GM21717 (cell line): ENCODE measurements at regions not wholly inside any gene's neighbourhood (a gene's known extent, or its start where the extent isn't known, plus 50 kb on each side); places are given as distances from the start of the nearest gene placed in this dataset.
"Not testable (repeated sequence)": the region's sequence is repeated elsewhere in the genome, so short reads cannot be mapped to it uniquely, and the experiment has no call there.

Experiments
- ATAC-seq: cut with Tn5 transposase; IDR thresholded peaks from one replicate; pipeline ENCODE4 v1.9.1; 2021; ENCODE audit warnings: mild to moderate bottlenecking, moderate library complexity; ENCODE audit not compliant: unreplicated experiment

- no peak for ATAC-seq
Measured at GRCh38 chr4:60814549-60814948, 385.6 kb upstream of the ADGRL3 start.

DNA sequence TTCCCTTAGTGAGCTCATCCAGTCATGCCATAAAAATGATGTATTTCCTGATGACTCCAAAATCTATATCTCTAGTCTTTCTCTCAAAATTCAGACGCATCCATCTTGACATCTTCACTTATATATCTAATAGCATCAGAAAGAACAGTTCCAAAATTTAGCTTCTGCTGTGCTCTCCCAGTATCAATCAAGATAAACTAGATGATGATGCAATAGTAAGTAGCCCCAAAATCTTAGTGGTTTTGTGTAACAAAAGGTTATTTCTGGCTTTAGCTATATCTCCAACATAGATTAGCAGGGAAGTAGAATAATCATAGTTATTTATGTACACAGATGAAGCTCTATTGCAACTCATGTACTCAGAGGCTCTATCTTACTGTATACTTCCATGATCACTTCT is 382.5 kb upstream of the ADGRL3 start:
- no peak for ATAC-seq

DNA sequence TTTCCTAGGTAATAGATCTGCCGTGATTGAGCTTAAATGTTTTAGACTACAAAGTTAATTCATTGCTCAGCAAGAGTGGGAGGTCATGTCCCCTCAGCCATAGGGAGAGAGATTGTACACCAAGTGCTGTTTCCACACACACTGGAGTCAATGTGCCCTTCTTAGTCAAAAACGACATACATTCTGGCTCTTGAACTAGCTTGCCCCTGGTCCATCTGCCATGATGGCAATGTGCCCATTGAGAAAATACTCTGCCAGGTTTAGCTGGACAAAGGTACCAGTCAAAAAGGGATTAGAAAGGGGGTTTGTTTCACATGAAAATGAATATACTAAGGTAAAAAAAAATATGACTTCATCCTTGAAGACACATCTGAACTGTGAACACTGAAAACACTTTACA is 377.1 kb upstream of the ADGRL3 start:
- no peak for ATAC-seq

GRCh38 chr4:60840020-60840419 is 360.1 kb upstream of the ADGRL3 start:
- no peak for ATAC-seq

GRCh38 chr4:60846678-60847077 is 353.4 kb upstream of the ADGRL3 start:
- no peak for ATAC-seq

- no peak for ATAC-seq
Measured at GRCh38 chr4:60847614-60848013, 352.5 kb upstream of the ADGRL3 start.

DNA sequence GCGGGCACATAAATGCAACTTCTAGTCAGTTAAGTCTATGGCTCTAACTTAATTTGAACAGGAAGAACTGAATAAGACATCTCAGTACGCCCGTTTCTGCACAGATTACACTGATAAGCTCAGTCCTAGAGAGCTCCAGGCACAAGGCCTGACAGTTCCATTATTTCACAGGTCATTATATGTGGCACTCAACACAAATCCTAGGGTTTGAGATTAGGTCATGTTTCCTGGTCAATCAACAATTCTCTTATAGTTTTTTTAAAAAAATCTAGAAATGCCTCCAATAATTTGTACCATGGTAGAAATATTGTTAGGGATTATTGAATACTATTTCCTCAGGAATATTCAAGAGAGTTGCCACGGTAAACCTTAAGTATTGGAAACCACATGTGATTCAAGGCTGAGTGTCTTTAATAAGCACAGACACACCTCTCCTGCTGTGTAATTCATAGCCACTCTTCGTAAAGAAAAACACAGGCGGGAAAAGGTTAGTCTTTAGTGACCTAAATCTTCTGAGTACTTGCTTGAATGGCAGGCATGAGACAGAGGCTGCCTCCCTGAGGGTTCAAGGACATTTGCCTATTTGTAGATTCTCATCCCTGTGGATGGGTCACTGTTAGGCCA is 342.9 kb upstream of the ADGRL3 start:
- ATAC-seq, result no peak

GRCh38 chr4:60863442-60863841 is 336.7 kb upstream of the ADGRL3 start:
- no peak for ATAC-seq

DNA sequence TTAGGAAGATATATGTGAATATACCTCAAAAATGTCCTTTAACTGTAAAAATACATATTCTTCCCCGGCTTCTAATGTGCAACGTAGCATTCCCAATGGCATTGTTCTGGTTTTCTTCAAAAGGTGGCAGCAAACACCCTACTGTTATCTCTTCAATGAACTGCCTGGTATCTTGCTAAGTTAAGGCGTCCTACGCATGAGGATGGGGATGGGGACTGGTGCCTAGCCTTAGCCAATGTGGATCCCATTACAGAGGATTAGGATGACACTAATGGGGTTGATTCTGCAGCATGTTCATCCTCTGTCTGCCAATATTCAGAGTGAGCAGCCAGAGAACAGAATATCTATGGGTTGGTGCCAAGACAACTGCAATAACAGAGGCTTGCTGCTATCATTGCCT is 334.9 kb upstream of the ADGRL3 start:
- no peak for ATAC-seq

- ATAC-seq, result no peak
Measured at GRCh38 chr4:60868232-60868960, 331.7 kb upstream of the ADGRL3 start.

DNA sequence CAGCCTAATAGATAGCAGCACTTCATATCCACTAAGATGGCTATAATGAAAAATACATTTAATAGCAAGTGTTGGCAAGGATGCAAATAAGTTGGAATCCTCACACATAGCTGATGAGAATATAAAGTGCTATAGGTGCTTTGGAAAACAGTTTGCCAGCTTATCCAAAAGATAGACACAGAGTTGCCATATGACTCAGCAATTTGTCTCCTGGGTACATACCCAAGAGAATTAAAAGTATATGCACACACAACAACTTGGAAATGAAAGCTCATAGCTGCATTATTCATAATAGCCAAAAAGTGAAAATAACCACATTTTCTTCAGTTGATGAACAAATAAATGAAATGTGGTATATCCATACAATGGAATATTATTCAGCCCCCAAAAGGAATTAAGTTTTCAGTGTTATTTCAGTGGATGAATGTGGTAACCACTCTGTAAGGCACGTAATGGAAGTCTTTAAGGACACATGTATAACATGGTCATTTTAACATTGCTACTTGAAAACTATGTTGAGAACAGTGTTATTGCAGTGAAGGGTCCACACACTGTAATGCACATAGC is 320.9 kb upstream of the ADGRL3 start:
- no peak for ATAC-seq

GRCh38 chr4:60884587-60884986 is 315.5 kb upstream of the ADGRL3 start:
- ATAC-seq, result no peak

GRCh38 chr4:60885011-60885410 is 315.1 kb upstream of the ADGRL3 start:
- ATAC-seq, result no peak

DNA sequence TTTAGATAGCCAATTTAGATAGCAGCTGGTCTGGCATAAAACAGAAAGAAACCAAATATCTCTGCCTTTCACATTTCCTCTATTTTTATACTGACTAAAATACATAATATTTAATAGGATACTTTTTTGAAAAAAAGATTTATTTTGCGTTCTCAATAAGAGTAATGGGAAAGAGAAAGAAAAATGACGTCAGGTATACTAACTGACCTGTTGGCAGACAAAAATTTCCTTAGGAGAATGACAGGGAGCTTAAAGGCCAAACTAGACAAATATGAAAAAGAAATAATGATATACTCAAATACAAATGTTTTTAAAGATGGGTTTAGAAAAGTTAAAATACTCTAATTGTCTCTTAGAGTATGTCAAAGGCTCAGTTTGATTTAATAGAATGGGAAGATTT is 309.4 kb upstream of the ADGRL3 start:
- ATAC-seq, result no peak

- no peak for ATAC-seq
Measured at GRCh38 chr4:60891947-60892346, 308.2 kb upstream of the ADGRL3 start.

DNA sequence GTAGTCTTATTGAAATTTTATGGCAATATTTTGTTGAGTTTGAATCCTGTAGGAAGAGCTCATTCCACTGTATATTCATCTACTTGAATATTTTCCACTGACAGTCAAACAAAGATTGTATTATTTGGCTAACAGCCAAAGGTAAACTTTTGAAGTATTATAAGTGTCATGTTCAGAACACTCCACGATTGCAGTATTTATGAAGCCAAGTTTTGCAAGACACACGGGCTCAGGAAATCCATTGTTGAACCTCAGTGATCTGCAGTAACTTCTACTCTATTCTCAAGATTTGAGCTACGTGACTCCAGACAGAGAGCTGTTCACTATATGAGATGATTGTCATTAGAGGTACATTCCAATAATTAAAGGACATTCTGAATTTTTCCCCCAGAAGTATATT is 302.7 kb upstream of the ADGRL3 start:
- ATAC-seq, result no peak

- no peak for ATAC-seq
Measured at GRCh38 chr4:60905162-60905561, 295.0 kb upstream of the ADGRL3 start.

GRCh38 chr4:60911127-60911526 is 289.0 kb upstream of the ADGRL3 start:
- ATAC-seq, result no peak

DNA sequence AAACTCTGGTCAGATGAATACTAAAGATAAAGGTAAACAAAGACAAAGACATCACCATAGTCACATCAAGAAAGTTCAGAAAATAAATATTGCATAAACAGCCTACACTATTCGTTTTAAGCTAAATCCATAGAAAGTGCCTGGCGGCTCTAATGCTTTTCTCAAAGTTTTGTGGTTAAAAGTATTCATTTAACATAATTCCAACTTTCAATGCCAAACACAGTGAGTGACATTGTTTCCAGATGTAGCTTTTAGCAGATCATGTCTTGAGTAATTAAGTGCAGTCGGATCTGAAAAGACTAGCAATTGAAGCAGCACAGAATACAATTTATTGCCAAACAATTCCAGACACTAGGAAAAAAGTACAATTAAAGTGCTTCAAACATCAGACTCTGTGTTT is 287.1 kb upstream of the ADGRL3 start:
- ATAC-seq, result no peak

DNA sequence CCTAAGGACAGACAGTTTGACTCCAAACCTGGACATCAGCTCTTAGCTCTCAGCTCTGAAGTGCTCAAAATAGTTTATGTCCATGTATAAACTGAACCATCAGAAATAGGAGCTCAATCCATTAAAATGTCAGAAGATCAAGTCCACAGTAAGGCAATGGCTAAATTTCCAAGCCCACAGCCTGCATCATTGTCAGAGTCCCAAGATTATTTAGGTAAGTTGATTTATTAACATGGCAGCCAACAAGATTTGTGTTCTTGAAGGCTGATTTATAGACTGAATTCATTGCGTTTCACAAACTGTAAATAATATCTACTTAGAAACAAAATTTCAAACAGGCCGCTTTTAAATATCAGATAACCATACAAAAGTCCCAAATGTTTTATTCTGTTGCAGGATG is 286.5 kb upstream of the ADGRL3 start:
- no peak for ATAC-seq

- ATAC-seq, result not testable (repeated sequence)
Measured at GRCh38 chr4:60921735-60922134, 278.4 kb upstream of the ADGRL3 start.

- no peak for ATAC-seq
Measured at GRCh38 chr4:60923075-60923474, 277.1 kb upstream of the ADGRL3 start.
